GM18502 (cell line): ENCODE measurements at regions not wholly inside any gene's neighbourhood (a gene's known extent, or its start where the extent isn't known, plus 50 kb on each side); places are given as distances from the start of the nearest gene placed in this dataset.
A peak's percentile ranks its signal among the peaks of the same experiment; 100 is the strongest.
"Not testable (repeated sequence)": the region's sequence is repeated elsewhere in the genome, so short reads cannot be mapped to it uniquely, and the experiment has no call there.

Experiments
- ATAC-seq: cut with Tn5 transposase; IDR thresholded peaks from one replicate; pipeline ENCODE4 v1.9.1; 2021; ENCODE audit warnings: mild to moderate bottlenecking; ENCODE audit not compliant: unreplicated experiment, poor library complexity

DNA sequence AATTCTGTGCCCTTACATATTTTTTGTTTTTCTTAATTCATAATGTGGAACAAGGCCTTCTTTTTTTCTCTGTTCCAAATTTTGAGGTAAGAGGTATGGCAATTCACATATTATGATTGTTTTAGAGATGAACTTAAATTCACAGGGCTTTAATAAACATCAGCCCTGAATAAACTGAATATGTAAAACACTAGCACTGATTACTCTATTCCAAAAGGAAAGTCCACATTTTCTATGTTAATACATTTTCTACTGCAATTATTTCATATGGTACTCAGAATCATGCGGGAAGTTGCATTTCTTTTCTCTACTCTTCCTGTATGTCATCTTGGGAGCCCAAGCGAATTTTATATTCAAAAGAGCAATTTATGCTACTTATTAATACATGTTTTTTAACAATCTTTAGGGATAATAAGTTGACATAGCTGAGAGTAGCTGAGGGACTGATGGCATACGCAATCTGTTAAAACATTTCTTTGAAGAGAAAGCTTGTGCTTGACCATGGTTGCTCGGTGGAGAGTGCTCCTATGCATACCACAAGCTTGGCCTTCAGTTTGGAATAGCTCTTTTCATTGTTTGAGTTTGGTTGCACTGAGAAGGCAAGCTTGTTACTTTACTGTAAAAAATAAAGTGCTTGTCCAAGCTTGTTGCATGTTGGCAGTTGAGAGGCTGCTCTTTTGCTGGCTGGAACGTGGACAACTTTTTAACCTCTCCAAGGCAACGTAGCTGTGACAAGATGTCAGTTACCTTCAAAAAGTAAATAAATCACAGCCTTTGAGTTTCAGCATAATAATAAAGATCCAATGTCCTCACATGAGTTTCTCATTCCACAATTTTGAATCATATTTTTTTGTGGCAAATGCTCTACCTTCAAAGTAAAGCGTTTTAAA is 196.3 kb upstream of the SPRY1 start:
- no peak for ATAC-seq

- no peak for ATAC-seq
Observed at GRCh38 chr4:123204737-123205136, 191.9 kb upstream of the SPRY1 start.

DNA sequence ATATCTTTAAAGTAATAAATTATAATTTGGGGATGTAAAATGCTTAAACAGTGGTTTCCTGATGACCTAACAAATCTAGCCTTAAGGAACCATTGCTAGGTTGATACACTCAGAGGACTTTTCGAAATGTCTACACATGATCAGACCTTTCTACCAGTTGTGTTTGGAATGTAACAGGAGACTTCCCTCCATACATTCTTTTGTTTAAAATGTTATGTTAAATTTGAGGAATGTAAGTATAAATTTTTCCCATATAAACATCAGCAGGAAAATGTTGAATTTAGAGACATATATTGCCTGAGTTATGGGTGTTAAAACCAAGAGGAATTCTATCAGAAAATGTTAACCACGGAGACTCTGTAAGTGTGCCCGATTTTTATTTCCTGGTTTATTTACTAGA is 190.6 kb upstream of the SPRY1 start:
- ATAC-seq = no peak

DNA sequence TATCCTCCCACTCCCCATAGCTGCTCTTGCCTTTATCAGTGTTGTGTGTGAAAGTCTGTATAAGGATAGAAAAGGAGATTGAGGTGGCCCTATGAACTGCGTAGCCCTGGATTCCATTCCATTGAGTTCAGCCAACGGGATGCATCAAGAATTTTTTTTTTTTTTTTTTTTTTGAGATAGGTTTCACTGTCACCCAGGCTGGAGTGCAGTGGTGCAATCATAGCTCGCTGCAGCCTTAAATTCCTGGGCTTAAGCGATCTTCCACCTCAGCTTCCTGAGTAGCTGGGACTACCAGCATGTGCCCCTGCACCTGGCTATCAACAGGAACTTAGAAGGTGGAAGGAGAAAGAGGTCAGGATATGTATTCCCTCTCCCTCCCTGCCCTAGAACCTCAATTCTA is 187.2 kb upstream of the SPRY1 start:
- no peak for ATAC-seq

GRCh38 chr4:123215536-123215935 is 181.1 kb upstream of the SPRY1 start:
- ATAC-seq = no peak

- no peak for ATAC-seq
Observed at GRCh38 chr4:123216543-123216942, 180.1 kb upstream of the SPRY1 start.

GRCh38 chr4:123216946-123217345 is 179.6 kb upstream of the SPRY1 start:
- ATAC-seq = no peak

DNA sequence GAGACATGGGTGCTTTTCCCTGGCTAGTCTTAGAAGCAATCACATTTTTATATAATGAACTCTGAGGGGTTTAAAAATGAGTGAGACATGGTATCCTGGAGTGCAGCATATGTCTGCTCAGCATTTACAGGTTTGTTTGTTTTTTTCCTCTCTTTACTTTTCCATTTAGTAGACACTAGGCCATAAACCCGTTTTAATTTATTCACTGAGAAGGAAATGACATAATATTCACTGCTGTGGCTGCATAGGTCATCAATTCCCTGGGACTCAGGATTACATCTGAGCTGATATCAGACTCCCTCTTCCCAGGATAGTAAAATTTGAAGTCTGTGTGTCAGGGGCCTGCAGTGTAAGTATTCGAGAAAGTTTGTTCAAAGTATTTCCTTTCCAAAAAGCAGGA is 178.9 kb upstream of the SPRY1 start:
- no peak for ATAC-seq

- ATAC-seq = no peak
Observed at GRCh38 chr4:123218981-123219380, 177.6 kb upstream of the SPRY1 start.

DNA sequence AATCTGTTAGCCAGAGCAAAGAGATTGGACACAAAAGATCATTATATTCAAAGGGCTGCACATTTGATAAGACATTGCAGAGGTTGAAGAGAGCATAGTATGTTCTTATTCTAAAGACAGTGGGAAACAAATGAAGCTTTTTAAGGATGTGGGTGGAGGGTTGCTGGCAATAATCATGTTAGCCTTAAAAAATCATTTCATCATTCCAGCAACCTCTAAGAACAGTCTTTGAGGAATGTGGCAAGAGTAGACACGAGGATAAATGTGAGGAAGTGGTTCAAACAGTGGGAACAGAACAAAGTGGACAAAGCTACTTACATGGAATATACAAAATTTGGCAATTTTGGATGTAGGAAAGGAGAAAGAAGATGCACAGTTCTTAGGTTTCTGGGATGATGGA is 167.3 kb upstream of the SPRY1 start:
- no peak for ATAC-seq

DNA sequence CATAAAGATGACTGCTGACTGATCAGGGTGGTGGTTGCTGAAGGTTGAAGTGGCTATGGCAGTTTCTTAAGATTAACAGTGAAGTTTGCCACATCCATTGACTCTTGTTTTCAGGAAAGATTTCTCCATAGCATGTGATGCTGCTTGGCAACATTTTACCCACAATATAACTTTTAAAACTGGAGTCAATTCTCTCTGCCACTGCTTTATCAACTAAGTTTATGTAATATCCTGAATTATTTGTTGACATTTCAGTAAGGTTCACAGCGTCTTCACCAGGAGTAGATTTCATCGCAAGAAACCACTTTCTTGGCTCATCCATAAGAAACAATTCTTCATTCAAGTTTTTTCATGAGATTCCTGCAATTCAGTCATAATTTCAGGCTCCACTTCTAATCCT is 166.5 kb upstream of the SPRY1 start:
- ATAC-seq = no peak

GRCh38 chr4:123232439-123232838 is 164.2 kb upstream of the SPRY1 start:
- no peak for ATAC-seq

- no peak for ATAC-seq
Observed at GRCh38 chr4:123233136-123233768, 163.3 kb upstream of the SPRY1 start.

GRCh38 chr4:123234955-123235354 is 161.6 kb upstream of the SPRY1 start:
- ATAC-seq = no peak

GRCh38 chr4:123235431-123235830 is 161.2 kb upstream of the SPRY1 start:
- no peak for ATAC-seq

GRCh38 chr4:123236606-123237005 is 160.0 kb upstream of the SPRY1 start:
- ATAC-seq = no peak

DNA sequence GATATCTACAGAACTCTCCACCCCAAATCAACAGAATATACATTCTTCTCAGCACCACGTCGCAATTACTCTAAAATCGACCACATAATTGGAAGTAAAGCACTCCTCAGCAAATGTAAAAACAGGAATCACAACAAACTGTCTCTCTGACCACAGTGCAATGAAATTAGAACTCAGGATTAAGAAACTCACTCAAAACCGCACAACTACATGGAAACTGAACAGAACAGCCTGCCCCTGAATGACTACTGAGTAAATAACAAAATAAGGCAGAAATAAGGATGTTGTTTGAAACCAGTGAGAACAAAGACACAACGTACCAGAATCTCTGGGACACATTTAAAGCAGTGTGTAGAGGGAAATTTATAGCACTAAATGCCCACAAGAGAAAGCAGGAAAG is 156.3 kb upstream of the SPRY1 start:
- not testable (repeated sequence) for ATAC-seq

DNA sequence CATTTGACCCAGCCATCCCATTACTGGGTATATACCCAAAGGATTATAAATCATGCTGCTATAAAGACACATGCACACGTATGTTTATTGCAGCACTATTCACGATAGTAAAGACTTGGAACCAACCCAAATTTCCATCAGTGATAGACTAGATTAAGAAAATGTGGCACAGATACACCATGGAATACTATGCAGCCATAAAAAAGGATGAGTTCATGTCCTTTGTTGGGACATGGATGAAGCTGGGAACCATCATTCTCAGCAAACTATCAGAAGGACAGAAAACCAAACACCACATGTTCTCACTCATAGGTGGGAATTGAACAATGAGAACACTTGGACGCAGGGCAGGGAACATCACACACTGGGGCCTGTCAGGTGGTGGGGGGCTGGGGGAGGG is 153.4 kb upstream of the SPRY1 start:
- not testable (repeated sequence) for ATAC-seq

- ATAC-seq = peak; percentile 70
Observed at GRCh38 chr4:123244137-123244536, 152.5 kb upstream of the SPRY1 start.

- peak; percentile 45 for ATAC-seq
Observed at GRCh38 chr4:123246085-123246484, 150.5 kb upstream of the SPRY1 start.

- ATAC-seq = no peak
Observed at GRCh38 chr4:123248085-123248659, 148.4 kb upstream of the SPRY1 start.
